Activated CD8-positive, alpha-beta memory T cell treated with anti-CD3 and anti-CD28 coated beads, Interleukin-2, amount 50 U/mL, for 48 hours (primary cell): ENCODE measurements at regions not wholly inside any gene's neighbourhood (a gene's known extent, or its start where the extent isn't known, plus 50 kb on each side); places are given as distances from the start of the nearest gene placed in this dataset.
"Not testable (repeated sequence)": the region's sequence is repeated elsewhere in the genome, so short reads cannot be mapped to it uniquely, and the experiment has no call there.

Experiments used
- DNase-seq: peaks from one replicate; pipeline ENCODE4 v3.0.0-alpha.2; 2020

DNA sequence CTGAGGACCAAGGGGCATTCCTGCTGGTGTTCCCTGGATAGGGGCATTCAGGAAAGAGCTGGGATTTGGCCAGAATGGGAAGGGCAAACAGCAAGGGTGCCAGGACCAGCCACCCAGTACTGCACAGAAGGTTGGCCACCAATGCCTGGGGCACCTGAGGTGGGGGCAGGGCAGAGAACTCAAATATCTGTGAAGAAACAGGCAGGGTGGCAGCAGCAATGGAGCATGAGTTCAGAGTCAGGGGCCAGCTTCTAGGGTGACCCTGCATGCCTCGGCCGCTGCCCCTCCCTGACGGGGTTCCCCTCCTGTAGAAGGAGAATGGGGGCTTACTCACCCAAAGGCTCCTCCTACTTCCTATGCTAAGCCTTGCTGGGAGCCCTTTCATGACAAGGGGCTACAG, 79.3 kb upstream of the SHANK2 start:
- no peak for DNase-seq

DNA sequence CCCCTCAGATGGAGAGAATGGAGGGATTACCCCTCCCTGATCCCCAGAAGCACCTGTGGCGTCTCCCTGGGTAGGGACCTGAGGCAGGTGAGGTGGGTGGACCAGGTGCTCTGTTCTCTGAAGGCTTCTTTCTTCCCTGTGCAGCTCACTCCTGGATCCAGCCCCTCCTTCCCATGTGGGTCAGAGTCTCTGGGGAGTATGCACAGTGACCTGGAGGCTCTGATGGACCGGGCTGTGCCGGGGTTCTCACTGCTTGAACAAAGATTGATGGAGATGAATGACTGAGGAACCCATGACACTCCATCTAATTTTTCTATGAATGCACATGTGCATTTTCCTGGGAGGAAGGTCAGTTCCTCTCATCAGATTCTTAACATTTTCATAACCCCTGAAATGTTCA, 78.6 kb upstream of the SHANK2 start:
- DNase-seq, result no peak

DNA sequence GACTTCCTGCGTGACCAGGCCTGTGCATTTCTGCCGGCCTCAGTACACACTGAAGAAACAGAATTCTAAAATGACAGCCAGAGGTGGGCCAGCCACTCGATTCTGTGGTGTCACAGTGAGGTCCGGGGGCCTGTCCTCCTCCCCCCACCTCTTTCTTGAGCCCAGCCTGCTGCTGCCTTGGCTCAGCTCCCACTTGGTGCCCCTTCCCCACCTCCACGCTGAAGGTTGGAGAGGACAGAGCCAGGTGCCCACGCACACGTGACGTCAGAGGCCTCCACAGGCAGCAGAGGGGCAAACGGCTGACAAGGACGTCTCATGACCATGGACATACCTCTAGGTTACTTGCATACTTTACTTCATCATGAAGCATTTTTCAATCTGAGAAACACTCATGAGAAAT, 78.0 kb upstream of the SHANK2 start:
- DNase-seq, result no peak

GRCh38 chr11:71329786-71330185, 77.4 kb upstream of the SHANK2 start:
- no peak for DNase-seq

DNA sequence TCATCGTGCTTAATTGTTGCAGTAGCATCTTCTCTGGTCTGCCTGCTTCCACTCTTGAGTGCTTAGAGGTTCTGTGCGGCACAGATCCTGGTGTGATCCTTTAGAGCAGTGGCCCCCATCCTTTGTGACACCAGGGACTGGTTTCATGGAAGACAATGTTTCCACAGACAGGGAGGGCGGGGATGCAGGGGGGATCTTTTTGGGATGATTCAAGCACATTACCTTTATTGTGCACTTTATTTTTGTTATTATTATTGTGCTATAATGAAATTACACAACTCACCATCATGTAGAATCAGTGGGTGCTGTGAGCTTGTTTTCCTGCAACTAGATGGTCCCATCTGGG, 76.8 kb upstream of the SHANK2 start:
- no peak for DNase-seq

DNA sequence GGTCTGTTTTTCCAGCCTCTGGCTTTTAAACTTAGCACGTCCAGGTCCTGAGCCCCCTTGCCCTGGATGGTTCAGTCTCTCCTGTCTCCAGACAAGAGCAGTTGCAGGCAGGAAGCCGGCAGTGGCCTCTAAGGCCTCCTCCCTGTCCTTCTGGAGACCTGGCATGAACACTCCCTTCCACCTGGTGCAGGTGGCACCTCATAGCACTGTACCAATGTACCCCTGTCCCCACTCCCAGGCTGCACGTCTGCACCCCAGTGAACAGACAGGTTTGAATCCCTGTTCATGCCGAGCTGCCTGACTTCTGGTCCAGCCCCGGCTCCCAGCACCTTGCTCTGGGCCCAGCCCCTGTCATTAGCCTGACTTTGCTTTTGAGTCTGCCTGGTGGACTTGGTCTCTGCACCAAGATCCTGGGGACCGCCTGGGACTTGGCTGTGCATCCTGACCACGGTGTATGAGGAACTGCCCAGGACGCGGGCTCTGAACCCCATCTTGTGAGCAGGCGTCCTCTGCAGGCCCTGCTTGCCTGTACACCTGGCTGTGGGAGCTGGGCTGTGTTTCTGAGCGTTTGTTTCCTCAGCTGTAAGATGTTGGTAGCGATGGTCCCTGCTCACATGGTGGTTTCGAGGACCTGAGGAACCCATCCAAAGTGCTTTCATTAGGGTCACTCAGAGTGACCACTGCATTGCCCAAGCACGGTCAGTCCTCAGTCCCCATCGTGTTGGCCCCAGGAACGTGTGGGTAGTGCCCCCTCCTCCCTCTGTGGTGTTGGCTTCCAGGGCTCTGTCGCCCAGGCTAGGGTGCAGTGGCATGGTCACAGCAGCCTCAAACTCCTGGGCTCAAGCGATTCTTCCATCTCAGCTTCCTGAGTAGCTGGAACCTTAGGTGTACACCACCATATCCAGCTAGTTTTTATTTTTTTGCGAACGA, 75.0 kb upstream of the SHANK2 start:
- DNase-seq, result no peak

DNA sequence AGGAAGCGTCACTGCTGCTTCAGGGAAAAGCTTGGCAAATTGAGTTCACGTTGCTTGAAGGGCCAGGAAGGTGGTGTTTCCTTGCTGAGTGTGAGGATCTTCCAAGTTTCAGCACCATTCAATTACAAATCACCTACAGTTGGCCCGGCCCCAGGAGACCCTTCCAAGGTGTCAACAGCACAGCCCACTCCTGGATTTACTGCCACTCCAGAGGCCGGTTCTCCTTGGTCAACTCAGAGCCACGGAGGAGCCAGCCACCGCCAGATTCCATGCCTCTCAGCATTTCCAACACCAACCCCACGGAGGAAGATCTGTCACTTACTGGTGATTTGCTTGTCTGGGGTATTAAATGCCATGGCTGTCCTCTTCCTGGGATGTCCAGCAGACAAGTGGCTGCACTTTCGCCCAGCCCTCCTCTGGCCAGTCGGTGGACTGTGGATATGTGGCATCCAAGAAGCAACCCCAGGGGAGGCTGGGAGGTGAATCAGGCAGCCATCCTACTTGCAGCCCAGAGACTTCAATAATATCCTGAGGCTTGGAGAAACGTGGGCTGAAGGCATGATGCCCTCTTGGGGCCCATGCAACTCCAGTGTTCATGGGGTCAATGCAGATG, 74.1 kb upstream of the SHANK2 start:
- DNase-seq, result no peak

DNA sequence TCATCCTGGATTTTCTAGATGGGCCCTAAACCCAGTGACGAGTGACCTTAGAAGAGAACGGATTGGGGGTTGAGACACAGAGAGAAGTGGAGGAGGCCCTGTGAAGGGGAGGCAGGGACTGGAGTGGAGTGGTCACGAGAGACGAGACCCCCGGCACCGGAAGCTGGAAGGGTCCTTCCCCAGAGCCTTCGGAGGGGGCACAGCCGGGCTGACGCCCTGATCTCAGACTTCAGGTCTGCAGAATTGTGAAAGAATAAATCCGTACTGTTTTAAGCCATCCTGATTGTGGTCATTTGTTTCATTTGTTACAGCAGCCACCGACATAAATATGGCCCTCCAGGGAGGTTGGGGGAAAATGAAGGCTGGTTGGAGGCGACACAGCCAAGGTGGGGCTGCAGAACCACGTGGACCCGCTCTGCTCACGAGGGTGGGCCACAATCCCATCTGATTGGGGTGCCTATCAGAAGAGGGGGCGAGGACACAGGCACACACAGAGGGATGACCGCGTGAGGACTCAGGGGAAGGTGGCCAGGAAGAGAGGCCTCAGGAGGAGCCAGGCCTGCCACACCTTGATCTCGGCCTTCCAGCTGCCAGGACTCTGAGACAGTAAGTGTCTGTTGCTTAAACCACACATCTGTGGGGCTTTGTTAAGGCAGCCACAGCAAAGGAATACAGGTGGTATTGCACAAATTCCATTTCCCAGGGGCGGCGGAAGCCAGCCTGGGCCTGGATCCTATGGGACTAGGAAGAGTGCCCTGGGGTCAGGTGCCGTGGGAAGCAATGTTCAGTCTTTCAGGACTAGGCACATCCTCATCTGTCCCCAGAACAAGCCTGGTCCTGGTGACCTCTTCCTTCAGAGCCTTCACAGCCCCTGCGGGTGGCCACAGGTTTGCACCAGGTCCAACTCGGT, 73.3 kb upstream of the SHANK2 start:
- DNase-seq, result no peak

DNA sequence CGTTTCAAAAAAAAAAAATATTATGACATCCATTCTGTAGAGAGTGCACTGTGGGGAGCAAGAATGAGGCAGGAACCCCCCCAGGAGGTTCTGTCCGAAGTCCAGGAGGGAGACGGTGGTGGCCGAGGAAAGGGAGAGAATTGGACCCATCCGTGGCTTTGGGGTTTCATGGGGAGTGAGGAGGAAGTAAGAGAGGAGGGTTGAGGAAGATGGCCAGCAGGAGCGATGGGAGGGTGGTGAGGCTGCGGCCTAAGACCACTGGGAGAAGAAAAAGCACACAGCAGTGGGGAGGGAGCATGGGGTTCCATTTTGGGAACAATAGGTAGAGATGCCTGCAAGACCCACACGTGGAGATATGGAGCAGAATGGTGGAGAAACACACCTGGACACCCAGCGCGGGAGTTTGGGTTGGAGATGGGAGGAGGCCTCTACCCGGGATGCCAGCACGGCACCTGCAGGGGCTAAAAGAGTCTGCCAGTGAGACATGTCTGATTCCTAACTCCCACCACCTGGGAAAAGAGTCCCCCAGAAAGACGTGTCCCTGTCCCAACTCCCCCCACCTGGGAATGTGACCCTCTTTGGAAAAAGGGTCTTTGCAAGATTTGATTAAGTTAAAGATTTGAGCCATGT, 72.5 kb upstream of the SHANK2 start:
- no peak for DNase-seq

GRCh38 chr11:71323876-71324526, 71.6 kb upstream of the SHANK2 start:
- DNase-seq, result no peak

DNA sequence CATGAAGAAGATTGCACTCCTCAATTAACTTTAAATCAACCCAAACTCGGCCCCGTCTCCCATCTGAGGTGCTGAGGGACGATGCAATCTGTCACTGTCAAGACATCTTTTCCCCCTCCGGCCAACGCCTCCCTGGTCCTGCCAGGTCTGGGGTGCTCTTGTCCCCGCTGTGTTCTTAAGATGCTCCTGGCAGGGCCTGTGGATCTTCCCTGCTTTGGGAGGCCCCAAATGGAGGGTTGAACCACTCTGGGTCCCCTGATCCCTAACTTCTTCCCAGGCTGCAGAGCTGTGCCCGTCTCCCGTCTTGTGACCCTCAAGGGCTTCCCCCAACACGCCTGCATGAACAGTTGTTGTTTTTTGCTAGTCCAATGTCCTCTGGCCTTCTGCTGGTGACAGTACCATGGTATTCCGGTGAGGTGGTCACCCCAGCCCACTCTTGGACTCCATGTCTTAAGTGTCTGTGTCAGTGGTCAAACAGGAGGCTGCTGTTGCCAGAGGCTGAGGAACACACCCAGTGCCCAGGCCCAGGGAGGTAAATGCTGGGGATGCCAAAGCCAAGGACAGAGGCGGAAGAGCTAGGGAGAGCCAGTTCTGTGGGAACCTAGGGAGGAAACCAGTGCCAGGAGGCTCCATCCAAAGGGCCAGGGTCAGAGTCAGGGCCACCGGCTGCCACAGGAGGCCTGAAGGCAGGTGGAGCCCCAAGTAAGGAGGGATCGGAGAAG, 70.6 kb upstream of the SHANK2 start:
- DNase-seq, result no peak

GRCh38 chr11:71322192-71322735, 69.9 kb upstream of the SHANK2 start:
- DNase-seq, result no peak

DNA sequence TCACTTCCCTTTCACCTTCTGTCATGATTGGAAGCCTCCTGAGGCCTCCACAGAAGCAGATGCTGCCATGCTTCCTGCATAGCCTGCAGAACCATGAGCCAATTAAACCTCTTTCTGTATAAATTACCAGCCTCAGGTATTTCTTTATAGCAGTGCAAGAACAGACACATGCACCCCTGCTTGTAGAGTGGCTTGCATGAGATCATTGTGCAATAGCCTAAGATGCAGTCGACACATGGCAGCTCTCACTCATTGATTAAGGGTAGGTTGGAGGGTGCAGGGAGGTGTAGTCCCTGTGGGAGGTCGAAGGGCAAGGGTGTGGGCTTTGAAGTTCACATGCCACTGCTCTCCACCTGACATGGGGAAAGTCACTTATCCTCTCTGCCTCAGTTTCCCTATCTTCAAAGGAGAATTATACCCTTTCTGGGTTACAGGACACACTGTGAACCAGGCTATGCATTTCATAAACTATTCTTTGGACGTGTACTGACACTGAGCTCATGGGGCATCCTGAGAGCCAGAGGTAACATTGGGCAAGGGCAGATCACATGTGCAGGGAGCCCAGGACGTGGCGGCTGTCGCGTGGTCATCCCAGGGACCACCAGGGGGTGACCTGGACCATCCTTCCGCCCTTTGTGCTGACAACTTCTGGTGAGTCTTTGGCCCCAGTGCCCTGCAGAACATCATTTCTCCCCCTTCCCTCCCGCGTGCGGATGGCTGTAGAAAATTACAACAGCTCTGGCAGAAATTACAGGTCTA, 69.2 kb upstream of the SHANK2 start:
- no peak for DNase-seq

DNA sequence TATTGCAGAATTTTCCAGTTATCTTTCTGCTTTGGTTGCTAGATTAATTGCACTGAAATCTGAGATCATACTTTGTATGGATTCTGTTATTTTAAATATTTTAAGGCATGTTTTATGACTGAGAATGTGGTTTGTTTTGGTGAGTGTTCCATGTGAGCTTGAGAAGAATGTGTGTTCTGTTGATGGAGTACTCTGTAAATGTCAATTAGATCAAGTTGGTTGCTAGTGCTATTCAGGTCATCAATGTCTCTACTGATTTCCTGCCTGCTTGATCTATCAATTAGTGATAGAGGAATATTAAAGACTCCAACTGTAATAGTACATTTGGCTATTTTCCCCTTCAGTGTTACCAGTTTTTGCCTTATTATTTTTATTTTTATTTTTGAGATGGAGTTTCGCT, 64.3 kb upstream of the SHANK2 start:
- DNase-seq, result no peak

DNA sequence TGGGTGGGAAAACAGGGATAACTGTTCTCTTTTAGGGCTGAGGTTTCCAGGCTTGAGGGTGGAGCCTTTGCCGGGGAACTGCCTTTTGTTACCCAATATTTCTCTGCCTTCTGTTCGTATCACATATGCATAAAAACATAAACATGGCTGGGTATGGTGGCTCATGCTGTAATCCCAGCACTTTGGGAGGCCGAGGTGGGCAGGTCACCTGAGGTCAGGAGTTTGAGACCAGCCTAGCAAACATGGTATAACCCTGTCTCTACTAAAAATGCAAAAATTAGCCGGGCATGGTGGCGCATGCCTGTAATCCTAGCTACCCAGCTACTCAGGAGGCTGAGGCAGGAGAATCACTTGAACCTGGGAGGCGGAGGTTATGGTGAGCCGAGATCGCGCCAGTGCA, 60.2 kb upstream of the SHANK2 start:
- DNase-seq, result not testable (repeated sequence)

DNA sequence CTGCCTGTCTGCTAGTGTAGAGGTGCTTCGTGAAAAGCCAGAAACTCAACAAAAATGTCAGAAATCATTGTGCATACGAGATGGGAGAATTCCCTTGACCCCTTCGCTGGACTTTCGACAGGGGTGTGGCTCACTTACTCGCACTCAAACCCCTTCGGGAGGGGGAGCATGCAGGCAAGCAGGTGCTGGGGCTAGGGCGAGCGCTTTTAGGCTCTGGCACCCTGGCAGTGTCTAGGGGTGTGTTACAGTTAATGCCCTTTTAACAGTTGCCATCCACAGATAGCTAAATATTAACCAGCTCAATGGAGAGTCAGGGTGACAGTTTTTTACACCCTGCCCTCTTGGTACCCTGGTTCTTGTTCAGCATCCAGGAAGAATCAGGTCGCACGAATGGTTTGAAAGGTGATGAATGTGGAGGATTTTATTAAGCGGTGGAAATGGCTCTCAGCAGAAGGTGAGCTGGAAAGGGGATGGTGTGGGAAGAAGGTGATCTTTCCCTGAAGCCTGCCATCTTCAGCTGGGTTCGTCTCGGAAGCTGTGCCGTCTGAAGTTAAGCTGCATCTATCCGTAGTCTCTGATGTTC, 59.6 kb upstream of the SHANK2 start:
- peak; percentile 13 for DNase-seq

DNA sequence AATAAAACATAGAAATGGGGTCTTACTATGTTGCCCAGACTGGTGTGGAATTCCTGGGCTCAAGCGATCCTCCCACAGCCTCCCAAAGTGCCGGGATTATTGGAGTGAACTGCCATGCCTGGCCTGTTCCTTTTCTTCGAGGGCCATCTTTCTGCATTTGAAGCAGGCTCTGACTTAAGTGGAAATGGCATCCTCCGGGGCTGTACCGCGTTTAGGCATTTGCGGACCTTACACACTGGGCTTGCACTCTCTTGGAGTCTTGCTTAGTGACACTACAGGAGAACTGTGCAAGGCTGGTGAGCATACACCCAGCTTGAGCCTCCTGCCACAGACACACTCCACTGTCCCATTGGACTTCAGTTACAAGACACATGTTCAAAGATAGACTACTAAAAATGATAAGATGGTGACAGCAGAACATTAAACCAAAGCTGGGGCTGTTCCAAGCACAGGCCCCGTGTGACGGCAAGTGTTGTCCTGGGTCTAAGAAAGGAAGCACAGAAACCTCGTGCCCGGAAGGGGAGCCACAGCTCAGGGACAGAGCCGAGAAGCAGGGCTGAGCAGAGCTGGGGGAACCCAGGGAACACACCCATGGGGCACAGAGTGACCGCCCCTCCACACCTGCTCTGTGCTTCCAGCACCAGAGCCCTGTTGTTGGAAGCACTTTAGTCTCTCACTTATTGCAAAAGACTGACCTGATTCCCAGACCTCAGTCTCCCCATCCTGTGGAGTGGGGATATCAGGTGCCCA, 59.0 kb upstream of the SHANK2 start:
- DNase-seq, result peak; percentile 25

DNA sequence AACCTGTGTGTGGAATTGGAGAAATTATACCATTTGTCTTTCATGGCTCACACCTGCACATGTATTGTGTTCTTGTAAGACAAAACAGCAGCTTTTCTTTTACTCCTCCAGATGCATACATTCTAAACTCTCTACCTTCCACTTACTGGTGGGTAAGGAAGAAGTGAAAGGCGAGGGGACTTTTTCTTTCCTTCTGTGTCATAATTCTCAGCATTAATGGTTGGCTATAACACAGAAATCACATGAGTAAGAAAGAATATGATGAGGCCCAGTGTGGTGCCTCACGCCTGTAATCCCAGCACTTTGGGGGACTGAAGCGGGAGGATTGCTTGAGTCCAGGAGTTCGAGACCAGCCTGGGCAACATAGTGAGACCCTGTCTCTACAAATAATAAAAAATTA, 57.8 kb upstream of the SHANK2 start:
- no peak for DNase-seq

- DNase-seq, result no peak
These were observed 57.2 kb upstream of the SHANK2 start for GRCh38 chr11:71309611-71310010.

DNA sequence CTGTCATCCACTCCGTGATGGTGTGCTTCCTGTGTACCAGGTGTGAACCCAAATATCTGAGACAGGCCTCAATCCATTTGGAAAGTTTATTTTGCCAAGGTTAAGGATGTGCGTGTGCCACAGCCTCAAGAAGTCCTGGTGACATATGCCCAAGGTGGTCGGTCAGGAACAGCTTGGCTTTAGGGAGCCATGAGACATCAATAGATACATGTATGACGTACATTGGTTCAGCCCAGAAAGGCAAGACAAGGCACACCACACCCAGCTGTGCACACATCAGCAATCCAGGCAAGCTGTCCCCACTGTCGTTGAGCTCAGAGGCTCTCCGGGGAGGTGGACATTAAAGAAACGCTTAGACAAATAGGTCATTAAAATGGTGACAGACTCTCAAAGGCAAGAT, 56.8 kb upstream of the SHANK2 start:
- DNase-seq, result no peak
